NOMO-1 treated with dmso at 0.1 percent for 144 hours (cell line): ENCODE measurements at regions not wholly inside any gene's neighbourhood (a gene's known extent, or its start where the extent isn't known, plus 50 kb on each side); places are given as distances from the start of the nearest gene placed in this dataset.
"Not testable (repeated sequence)": the region's sequence is repeated elsewhere in the genome, so short reads cannot be mapped to it uniquely, and the experiment has no call there.

Experiments
- DNase-seq: peaks from one replicate; lab custom pipeline; 2025; ENCODE audit not compliant: unreplicated experiment; lab: John Stamatoyannopoulos, UW

DNA sequence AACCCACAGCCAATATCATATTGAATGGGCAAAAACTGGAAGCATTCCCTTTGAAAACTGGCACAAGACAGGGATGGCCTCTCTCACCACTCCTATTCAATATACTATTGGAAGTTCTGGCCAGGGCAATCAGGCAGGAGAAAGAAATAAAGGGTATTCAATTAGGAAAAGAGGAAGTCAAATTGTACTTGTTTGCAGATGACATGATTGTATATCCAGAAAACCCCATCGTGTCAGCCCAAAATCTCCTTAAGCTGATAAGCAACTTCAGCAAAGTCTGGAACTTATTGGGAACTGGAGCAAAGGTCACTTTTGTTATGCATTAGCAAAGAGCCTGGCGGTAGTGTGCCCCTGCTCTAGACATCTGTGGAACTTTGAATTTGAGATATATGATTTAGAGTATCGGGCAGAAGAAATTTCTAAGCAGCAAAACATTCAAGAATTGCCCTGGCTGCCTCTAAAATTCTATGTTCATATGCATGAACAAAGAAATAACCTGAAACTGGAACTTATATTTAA lies 53.4 kb upstream of the PSMA1 start:
- not testable (repeated sequence) for DNase-seq

GRCh38 chr11:14577292-14577691 lies 57.1 kb upstream of the PSMA1 start:
- no peak for DNase-seq

DNA sequence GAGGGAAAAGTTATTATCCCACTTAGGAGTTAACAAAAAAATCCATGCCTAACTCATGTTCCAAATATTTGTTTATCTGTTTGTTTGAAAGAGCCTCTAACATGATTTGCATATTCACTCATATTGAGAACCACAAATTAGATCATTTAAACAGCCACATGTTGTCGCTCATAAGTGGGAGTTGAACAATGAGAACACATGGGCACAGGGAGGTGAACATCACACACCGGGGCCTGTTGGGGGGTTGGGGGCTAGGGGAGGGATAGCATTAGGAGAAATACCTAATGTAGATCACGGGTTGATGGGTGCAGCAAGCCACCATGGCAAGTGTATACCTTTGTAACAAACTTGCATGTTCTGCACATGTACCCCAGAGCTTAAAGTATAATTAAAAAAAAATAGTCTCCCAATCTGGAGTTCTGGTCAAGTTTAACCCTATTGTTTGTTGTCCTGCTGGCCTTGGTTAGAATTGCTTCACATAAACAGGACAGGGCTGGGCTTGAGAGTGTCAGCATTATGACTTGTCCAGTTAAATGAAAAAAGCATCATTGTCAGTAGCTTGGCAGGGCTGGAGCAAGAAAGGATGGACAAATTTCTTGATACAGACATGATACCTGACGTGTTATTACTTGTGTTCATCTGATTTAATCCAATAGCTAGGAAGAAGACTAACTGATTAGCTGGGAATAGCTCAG lies 57.8 kb upstream of the PSMA1 start:
- no peak for DNase-seq

- peak; percentile 78 for DNase-seq
Observed at GRCh38 chr11:14578541-14578956, 58.4 kb upstream of the PSMA1 start.

DNA sequence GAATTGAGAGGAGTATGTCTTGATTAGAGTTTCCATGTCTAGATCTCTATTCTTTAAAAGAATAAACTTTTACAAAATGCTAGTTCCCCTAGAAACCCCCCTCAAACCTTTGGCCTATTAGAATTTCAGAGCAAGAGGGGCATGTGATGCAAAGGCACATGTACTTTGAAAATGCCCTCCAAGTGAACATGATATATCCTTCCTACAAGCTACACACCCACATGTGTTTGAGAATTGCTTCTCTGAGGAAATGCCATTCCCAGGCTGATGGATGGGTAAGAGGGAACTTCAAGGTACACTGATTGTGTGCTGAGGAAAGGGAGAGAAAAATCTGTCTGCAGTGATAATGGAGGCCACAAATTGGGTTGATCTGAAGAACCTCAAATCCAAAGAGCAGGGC lies 59.5 kb upstream of the PSMA1 start:
- DNase-seq, result no peak

DNA sequence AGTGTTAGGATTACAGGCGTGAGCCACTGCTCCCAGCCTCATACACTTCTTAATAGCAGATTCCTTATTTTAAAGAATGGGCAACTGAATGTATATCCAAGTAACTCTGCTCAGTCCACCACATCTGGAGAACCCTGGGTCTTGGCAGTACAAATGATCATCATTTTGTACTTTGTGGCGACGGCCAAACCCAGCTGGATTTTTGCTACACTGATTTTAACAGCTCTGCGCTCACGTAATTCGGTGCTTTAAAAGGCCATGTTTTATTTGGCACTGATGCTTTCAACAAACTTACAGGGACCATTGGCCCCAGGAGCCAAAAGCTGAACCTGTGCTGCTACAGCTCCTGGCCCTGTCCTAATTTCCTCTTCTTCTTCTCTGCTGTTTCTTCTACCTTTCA lies 60.8 kb upstream of the PDE3B start:
- no peak for DNase-seq

DNA sequence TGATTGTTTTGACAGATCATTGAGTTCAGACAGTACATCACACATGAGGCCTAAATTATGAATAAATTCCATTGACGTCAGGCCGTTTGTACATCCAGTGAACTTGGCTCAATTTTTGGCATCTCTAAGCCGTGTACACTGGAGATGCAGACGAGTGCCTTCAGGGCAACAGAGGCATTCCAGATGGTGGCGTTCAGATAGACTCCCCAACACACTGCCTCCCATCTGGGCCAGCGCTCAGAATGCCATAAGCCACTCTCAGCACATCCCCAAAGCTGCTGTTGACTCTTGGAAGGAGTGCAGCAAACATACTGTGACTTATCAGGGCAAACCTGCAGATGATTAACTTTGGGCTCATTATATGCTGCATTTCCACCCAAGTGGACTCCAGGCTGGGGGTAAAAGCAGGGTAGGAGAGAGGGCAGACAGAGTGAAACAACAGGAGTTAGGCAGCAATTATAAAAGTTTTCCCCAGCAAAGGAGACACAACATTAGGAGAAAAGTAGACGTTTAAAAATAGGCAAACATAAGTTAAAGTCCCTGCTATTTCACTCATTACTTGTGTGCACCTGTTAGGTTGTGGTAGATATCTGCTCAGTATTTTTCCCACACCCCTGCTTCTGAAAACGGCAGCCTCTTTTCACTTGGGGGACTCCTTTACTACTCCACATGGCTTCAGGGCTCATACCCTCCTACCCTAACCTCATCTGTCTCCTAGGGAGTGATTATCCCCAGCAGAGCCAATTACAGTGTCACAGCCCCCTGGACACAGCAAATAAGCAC lies 60.2 kb upstream of the PDE3B start:
- no peak for DNase-seq

DNA sequence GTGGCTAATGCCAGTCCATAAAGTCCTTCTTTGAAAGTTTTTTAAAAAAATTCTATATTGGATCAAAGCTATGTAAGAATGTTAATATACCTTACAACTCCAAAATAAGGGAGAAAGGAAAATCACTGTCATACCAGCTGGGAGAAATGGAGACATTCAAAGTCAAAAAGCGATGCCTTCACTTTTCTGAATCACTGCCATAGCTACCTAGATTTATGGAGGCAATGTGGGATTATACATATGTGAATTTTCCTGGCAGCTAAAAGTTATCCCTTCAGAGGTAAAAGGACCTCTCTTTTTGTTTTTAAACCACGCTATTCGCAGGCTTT lies 59.6 kb upstream of the PDE3B start:
- DNase-seq, result no peak

- DNase-seq, result no peak
Observed at GRCh38 chr11:14584595-14584994, 59.0 kb upstream of the PDE3B start.

- DNase-seq, result no peak
Observed at GRCh38 chr11:14585438-14585837, 58.2 kb upstream of the PDE3B start.

- no peak for DNase-seq
Observed at GRCh38 chr11:14587258-14587657, 56.3 kb upstream of the PDE3B start.

DNA sequence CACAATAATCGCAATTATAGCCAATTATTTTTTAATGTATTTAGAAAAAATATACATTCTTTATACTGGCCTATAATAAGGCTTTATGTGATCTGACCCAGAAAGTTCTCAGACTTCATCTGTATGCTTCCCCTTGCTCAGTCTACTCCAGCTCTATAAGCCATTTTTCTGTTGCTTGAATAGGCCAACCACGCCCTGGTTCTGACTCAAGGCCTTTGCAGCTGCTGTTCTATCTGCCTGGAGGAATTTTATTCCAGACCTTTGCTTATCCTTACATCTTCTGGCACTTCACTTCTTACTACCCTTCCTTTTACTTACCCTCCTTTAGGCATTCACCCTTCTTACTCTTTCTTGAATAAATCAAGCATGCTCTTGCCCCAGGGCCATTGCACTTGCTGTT lies 54.9 kb upstream of the PDE3B start:
- no peak for DNase-seq

DNA sequence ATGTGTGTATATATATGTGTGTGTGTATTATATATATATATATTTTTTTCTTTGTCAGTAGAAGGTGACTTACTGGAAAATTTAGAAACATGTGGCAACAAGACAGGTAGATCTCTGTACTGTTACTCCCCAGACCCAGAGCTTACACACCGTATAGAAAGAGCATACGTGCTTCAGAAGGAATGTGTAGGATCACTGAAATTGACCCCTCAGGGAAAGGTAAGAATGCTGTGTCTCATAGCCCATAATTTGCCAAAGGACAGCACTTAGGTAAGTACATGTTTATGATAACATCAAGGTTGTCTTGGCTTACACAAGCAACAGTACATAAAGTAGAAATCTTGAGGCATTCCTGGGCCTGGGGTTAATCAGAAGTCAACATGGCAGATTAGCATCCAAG lies 54.2 kb upstream of the PDE3B start:
- DNase-seq, result no peak

GRCh38 chr11:14591046-14591445 lies 52.6 kb upstream of the PDE3B start:
- not testable (repeated sequence) for DNase-seq

GRCh38 chr11:14593671-14594070 lies 49.9 kb upstream of the PDE3B start:
- DNase-seq, result no peak
